BJ (cell line): ENCODE measurements at regions not wholly inside any gene's neighbourhood (a gene's known extent, or its start where the extent isn't known, plus 50 kb on each side); places are given as distances from the start of the nearest gene placed in this dataset.

Experiments used
- CTCF ChIA-PET: fragments of 350-600 bp; formaldehyde crosslinking; extraction: SDS; loops from one replicate; lab custom pipeline; 2021; ENCODE audit warnings: antibody characterized with exemption, inconsistent platforms; lab: Yijun Ruan, JAX
- POLR2A ChIA-PET: fragments of 300-600 bp; sonication (Branson Sonifier 250); formaldehyde crosslinking; extraction: SDS; loops from one replicate; lab custom pipeline; 2021; ENCODE audit warnings: antibody characterized with exemption; lab: Charles Lee
- DNase-seq: peaks from one replicate; pipeline ENCODE4 v3.0.0-alpha.2; 2011; ENCODE audit warnings: low read depth
- H3K27me3 ChIP-seq: 2 replicates; pipeline ENCODE4 v1.6.0; 2011; ENCODE audit warnings: low read length; ENCODE audit not compliant: control insufficient read depth, insufficient read depth
- H3K36me3 ChIP-seq: 2 replicates; pipeline ENCODE4 v1.5.1; 2011; ENCODE audit warnings: low read length; ENCODE audit not compliant: control insufficient read depth, insufficient read depth
- H3K4me3 ChIP-seq: 2 replicates; pipeline ENCODE4 v1.5.1; 2011; ENCODE audit warnings: low read depth, mild to moderate bottlenecking, control low read depth, low read length
- CTCF ChIP-seq: IDR thresholded peaks from 2 replicates; pipeline ENCODE4 v1.5.1; 2011; ENCODE audit warnings: low read depth, mild to moderate bottlenecking, control low read depth, inconsistent platforms, low read length, moderate library complexity; ENCODE audit not compliant: insufficient read depth

GRCh38 chr4:159540038-159540437 lies 437.2 kb downstream of the RAPGEF2 start:
- POLR2A ChIA-PET, result no interaction called here

DNA sequence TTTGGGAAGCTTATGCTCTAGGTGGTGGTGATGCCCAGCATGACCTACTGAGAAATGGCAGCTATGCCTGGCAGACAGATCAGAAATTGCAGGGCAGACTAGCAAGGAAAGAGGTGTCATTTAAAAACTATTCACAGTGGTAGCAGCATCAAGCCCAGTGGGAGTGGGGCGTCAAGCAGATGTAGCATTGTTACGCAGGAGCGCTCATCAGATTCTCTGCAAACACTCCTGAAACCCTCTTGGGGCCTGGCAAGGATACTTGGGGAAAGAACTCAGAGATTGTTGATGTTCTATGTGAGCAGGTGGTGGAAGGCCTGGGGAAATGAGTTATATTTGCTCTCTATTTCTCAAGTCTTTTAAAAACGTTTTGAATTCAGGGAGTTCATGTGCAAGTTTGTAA lies 437.6 kb downstream of the RAPGEF2 start:
- CTCF ChIA-PET, result no interaction called here
- Histone ChIP-seq H3K36me3 (no peaks in the 10 kb centered on the region), H3K4me3 (no peak overlapping the region), H3K27me3 (no peaks in the 10 kb centered on the region)
- POLR2A ChIA-PET, result no interaction called here
- TF ChIP-seq CTCF, result no peak
- no peak for DNase-seq

More at GRCh38 chr4:159540038-159540437, 437.2 kb downstream of the RAPGEF2 start:
- Histone ChIP-seq H3K4me3 (no peak overlapping the region), H3K27me3 (no peaks in the 10 kb centered on the region), H3K36me3 (no peaks in the 10 kb centered on the region)
- CTCF ChIA-PET, result no interaction called here
- no peak for DNase-seq
- TF ChIP-seq CTCF, result no peak

DNA sequence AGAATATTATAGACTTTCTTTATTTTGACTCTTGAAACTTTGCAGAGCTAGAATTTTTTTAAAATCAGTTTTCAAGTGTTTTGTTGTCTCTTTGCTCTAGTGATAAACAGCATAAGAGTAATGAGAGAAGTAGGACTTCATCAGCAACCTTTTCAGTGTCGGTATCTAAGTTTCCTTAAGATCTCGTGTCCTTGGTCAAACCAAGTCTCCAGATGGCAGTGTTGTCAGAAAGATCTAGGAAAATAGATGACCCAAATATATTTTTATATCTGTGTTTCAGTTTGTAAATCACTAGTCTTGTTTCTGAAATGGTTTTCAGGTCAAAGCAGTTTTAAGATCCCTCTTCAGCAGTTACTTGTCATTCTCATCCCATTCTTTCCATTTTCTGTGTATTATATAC lies 438.3 kb downstream of the RAPGEF2 start:
- Histone ChIP-seq H3K4me3 (no peak overlapping the region), H3K27me3 (no peaks in the 10 kb centered on the region), H3K36me3 (no peaks in the 10 kb centered on the region)
- ChIA-PET POLR2A (no interaction called here), CTCF (no interaction called here)
- no peak for TF ChIP-seq CTCF
- DNase-seq, result no peak

DNA sequence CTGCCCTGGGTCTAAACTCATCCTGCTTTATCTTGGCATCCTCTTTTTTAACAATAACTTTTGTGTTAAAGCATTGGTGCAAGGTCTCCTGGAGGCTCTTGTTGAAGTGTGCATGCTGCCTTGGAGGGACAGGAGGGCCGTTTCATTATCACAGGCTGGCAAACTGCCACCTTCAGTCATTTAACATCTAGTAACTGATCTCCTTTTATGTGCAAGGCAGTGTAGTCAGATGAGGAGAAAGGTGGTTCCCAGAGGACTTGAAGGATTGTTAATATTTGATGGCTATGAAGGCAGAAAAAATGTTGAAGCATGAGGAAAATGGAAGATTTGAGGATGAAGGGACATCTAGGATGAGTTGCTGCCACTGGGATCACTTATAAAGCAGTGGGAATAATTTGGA lies 439.4 kb downstream of the RAPGEF2 start:
- CTCF ChIA-PET, result no interaction called here
- H3K4me3 ChIP-seq, result no peak overlapping the region
- POLR2A ChIA-PET, result no interaction called here
- DNase-seq, result no peak
- no peaks in the 10 kb centered on the region for H3K27me3 ChIP-seq
- no peak for TF ChIP-seq CTCF
- H3K36me3 ChIP-seq, result no peaks in the 10 kb centered on the region

DNA sequence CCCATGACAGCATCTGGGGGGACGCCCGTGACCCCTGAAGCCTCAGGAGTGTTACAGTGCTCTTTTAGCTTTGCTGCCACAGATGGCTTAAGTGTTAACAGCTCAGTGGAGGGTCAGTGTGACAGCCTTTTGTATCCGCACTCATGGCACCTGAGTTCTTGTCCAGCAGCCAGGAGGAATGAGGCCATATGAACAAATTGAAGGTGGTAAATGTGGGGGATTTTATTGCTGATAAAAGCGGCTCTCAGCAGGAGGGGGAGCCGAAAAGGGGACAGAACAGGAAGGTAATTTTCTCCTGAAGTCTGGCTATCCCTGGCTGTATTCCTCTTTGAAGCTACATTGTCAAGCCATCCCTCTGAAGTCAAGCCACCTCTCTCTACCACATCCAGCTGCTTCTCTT lies 441.0 kb downstream of the RAPGEF2 start:
- ChIA-PET POLR2A (no interaction called here), CTCF (no interaction called here)
- Histone ChIP-seq H3K4me3 (no peak overlapping the region), H3K36me3 (no peaks in the 10 kb centered on the region), H3K27me3 (no peaks in the 10 kb centered on the region)
- DNase-seq, result no peak
- TF ChIP-seq CTCF, result no peak
